Neural progenitor cell (in vitro differentiated cells): ENCODE measurements at regions not wholly inside any gene's neighbourhood (a gene's known extent, or its start where the extent isn't known, plus 50 kb on each side); places are given as distances from the start of the nearest gene placed in this dataset.

Source experiments
- CTCF ChIP-seq: fragments of 200-600 bp; sonication (generic); IDR thresholded peaks from 2 replicates; pipeline ENCODE4 v1.5.1; 2017; ENCODE audit warnings: antibody characterized with exemption, mild to moderate bottlenecking
- EZH2phosphoT487 ChIP-seq: fragments of 200-600 bp; sonication (generic); IDR thresholded peaks from 2 replicates; pipeline ENCODE4 v1.6.1; 2017; ENCODE audit warnings: antibody characterized with exemption

GRCh38 chr14:101459551-101459900, 101.8 kb upstream of the DIO3 start:
- TF ChIP-seq EZH2phosphoT487 (peak; percentile 63), CTCF (no peak)
